HepG2 (cell line): ENCODE measurements at regions not wholly inside any gene's neighbourhood (a gene's known extent, or its start where the extent isn't known, plus 50 kb on each side); places are given as distances from the start of the nearest gene placed in this dataset.

Source experiments
- CCAR2 ChIP-seq: fragments of 200-400 bp; formaldehyde crosslinking; optimal IDR thresholded peaks from 2 replicates; pipeline ENCODE3; 2018; ENCODE audit warnings: low read depth, mild to moderate bottlenecking, low read length, moderate library complexity
- DBP ChIP-seq: sonication (generic); formaldehyde crosslinking; IDR thresholded peaks from 2 replicates; pipeline ENCODE4 v1.4.0; 2020; ENCODE audit warnings: missing genetic modification reagents; ENCODE audit errors: not compliant biosample characterization
- FOXA3 ChIP-seq: IDR thresholded peaks from 2 replicates; pipeline ENCODE4 v1.6.1; 2016; ENCODE audit warnings: missing genetic modification reagents, missing compliant biosample characterization
- KAT7 ChIP-seq: IDR thresholded peaks from 2 replicates; pipeline ENCODE4 v1.6.1; 2018; ENCODE audit warnings: borderline replicate concordance, missing compliant biosample characterization
- POGZ ChIP-seq: sonication (generic); formaldehyde crosslinking; IDR thresholded peaks from 2 replicates; pipeline ENCODE4 v1.4.0; 2020; ENCODE audit warnings: mild to moderate bottlenecking, missing genetic modification reagents
- PRMT3 ChIP-seq: sonication (generic); formaldehyde crosslinking; IDR thresholded peaks from 2 replicates; pipeline ENCODE4 v1.8.1; 2022; ENCODE audit warnings: low read depth, mild to moderate bottlenecking, moderate library complexity, missing genetic modification reagents, borderline replicate concordance
- SRF ChIP-seq: IDR thresholded peaks from 2 replicates; pipeline ENCODE4 v1.6.1; 2011; ENCODE audit warnings: mild to moderate bottlenecking, low read depth, low read length, moderate library complexity
- THYN1 ChIP-seq: sonication (generic); formaldehyde crosslinking; IDR thresholded peaks from 2 replicates; pipeline ENCODE4 v1.8.1; 2023; ENCODE audit warnings: low read depth, mild to moderate bottlenecking, moderate library complexity, missing genetic modification reagents, borderline replicate concordance
- XBP1 ChIP-seq: sonication (generic); formaldehyde crosslinking; IDR thresholded peaks from 2 replicates; pipeline ENCODE4 v1.5.0; 2020; ENCODE audit warnings: missing genetic modification reagents
- ZNF274 ChIP-seq: sonication (generic); formaldehyde crosslinking; IDR thresholded peaks from 2 replicates; pipeline ENCODE4 v1.5.1; 2020; ENCODE audit warnings: mild to moderate bottlenecking, missing genetic modification reagents
- ZNF569 ChIP-seq: sonication (generic); formaldehyde crosslinking; IDR thresholded peaks from 2 replicates; pipeline ENCODE4 v1.5.0; 2020; ENCODE audit warnings: mild to moderate bottlenecking, missing genetic modification reagents, moderate library complexity, borderline replicate concordance
- ZNF770 ChIP-seq: sonication (generic); formaldehyde crosslinking; IDR thresholded peaks from 2 replicates; pipeline ENCODE4 v1.5.0; 2020; ENCODE audit warnings: mild to moderate bottlenecking, missing genetic modification reagents
- TF ChIP-seq, protein P1 (sequence below): sonication (generic); formaldehyde crosslinking; IDR thresholded peaks from 2 replicates; pipeline ENCODE4 v1.5.1; 2020; ENCODE audit warnings: mild to moderate bottlenecking, missing genetic modification reagents, borderline replicate concordance
- TF ChIP-seq, protein P2 (sequence below): IDR thresholded peaks from 2 replicates; pipeline ENCODE4 v1.6.1; 2016; ENCODE audit warnings: missing compliant biosample characterization, missing genetic modification reagents, borderline replicate concordance

DNA sequence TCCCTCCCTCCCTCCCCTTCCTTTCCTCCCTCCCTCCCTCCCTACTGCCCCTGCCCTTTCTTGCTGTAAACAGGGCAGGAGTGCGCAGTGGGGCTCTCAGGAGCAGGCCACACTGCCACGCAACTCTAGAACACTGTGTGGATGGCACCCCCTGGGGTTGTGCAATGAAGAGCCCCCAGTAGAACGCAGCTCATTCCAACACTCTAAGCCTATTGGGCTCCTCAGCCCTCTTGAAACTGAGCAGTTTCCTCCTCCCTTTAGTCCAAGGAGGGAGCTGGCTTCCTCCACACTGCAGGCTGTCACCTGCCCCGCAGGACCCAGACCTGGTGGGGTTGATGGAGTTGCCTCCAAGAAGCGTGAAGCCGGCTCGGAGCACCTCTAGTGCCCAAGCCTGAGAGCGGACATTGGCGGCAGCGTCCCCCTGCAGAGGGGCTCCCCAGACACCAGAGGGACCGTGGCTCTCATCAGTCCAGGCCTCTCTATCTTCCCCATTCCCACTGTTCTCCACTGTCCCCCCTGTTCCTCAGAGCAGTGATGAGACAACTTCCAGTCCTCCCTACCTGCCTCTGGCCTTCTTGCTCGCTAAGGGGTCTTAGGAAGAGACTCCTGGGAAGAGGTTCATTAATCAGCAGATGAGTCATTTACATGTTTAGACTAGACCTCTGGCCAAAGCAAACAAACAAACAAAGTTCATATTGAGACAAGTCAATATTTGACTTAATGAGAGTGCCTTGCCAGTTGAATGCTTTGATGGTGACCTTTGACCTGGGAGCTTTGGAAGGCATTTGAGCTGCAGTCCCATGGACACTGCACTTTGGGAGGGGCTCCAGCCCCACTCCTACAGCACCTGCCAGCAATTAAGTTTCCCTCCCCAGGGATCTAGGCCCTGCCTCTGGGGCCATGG is 64.0 kb downstream of the RPUSD4 start (continued):
- TF ChIP-seq, protein P1, sequence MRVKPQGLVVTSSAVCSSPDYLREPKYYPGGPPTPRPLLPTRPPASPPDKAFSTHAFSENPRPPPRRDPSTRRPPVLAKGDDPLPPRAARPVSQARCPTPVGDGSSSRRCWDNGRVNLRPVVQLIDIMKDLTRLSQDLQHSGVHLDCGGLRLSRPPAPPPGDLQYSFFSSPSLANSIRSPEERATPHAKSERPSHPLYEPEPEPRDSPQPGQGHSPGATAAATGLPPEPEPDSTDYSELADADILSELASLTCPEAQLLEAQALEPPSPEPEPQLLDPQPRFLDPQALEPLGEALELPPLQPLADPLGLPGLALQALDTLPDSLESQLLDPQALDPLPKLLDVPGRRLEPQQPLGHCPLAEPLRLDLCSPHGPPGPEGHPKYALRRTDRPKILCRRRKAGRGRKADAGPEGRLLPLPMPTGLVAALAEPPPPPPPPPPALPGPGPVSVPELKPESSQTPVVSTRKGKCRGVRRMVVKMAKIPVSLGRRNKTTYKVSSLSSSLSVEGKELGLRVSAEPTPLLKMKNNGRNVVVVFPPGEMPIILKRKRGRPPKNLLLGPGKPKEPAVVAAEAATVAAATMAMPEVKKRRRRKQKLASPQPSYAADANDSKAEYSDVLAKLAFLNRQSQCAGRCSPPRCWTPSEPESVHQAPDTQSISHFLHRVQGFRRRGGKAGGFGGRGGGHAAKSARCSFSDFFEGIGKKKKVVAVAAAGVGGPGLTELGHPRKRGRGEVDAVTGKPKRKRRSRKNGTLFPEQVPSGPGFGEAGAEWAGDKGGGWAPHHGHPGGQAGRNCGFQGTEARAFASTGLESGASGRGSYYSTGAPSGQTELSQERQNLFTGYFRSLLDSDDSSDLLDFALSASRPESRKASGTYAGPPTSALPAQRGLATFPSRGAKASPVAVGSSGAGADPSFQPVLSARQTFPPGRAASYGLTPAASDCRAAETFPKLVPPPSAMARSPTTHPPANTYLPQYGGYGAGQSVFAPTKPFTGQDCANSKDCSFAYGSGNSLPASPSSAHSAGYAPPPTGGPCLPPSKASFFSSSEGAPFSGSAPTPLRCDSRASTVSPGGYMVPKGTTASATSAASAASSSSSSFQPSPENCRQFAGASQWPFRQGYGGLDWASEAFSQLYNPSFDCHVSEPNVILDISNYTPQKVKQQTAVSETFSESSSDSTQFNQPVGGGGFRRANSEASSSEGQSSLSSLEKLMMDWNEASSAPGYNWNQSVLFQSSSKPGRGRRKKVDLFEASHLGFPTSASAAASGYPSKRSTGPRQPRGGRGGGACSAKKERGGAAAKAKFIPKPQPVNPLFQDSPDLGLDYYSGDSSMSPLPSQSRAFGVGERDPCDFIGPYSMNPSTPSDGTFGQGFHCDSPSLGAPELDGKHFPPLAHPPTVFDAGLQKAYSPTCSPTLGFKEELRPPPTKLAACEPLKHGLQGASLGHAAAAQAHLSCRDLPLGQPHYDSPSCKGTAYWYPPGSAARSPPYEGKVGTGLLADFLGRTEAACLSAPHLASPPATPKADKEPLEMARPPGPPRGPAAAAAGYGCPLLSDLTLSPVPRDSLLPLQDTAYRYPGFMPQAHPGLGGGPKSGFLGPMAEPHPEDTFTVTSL (CRISPR knock-in tag): peak; percentile 61; the same call in 1 of the 2 replicates
- TF ChIP-seq THYN1 (no peak), CCAR2 (no peak), PRMT3 (no peak; the same call in 1 of the 2 replicates), XBP1 (CRISPR knock-in tag) (no peak), SRF (no peak), KAT7 (CRISPR knock-in tag) (peak; percentile 20; the same call in 1 of the 2 replicates), ZNF770 (peak; percentile 67), FOXA3 (CRISPR knock-in tag) (peak; percentile 97), ZNF274 (CRISPR knock-in tag) (no peak), DBP (no peak), ZNF569 (CRISPR knock-in tag) (no peak), POGZ (CRISPR knock-in tag) (peak; percentile 62; the same call in 1 of the 2 replicates)
- TF ChIP-seq, protein P2, sequence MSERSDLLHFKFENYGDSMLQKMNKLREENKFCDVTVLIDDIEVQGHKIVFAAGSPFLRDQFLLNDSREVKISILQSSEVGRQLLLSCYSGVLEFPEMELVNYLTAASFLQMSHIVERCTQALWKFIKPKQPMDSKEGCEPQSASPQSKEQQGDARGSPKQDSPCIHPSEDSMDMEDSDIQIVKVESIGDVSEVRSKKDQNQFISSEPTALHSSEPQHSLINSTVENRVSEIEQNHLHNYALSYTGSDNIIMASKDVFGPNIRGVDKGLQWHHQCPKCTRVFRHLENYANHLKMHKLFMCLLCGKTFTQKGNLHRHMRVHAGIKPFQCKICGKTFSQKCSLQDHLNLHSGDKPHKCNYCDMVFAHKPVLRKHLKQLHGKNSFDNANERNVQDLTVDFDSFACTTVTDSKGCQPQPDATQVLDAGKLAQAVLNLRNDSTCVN (CRISPR knock-in tag): no peak
